Vagina (tissue), 2 donors: ENCODE measurements at regions not wholly inside any gene's neighbourhood (a gene's known extent, or its start where the extent isn't known, plus 50 kb on each side); places are given as distances from the start of the nearest gene placed in this dataset.

Source experiments
- DNase-seq, 2 donors: peaks; one replicate each; pipeline ENCODE4 v3.0.0-alpha.2; 2017; ENCODE audit errors: extremely low spot score in 2 of 2
- H3K27ac ChIP-seq: fragments of 200-600 bp; sonication (generic); one replicate; pipeline ENCODE4 v1.5.1; 2019
- H3K27me3 ChIP-seq: fragments of 200-600 bp; sonication (generic); one replicate; pipeline ENCODE4 v1.5.1; 2019
- H3K36me3 ChIP-seq, 2 donors: fragments of 200-600 bp; sonication (generic); one replicate each; pipeline ENCODE4 v1.5.1; 2017 to 2019
- H3K4me1 ChIP-seq: fragments of 200-600 bp; sonication (generic); one replicate; pipeline ENCODE4 v1.5.1; 2019
- H3K4me3 ChIP-seq, 2 donors: fragments of 200-600 bp; sonication (generic); 1 replicate in 1 of 2; 2 replicates in 1 of 2; pipeline ENCODE4 v1.5.1; 2016 to 2019
- H3K9me3 ChIP-seq: fragments of 200-600 bp; sonication (generic); one replicate; pipeline ENCODE4 v1.5.1; 2019
- POLR2A ChIP-seq, 2 donors: fragments of 450-650 bp; IDR thresholded peaks; one replicate each; pipeline ENCODE4 v1.6.1; 2017; ENCODE audit warnings: antibody characterized with exemption in 2 of 2, mild to moderate bottlenecking in 2 of 2, moderate library complexity in 2 of 2
- POLR2AphosphoS5 ChIP-seq, 2 donors: sonication (generic); formaldehyde crosslinking; IDR thresholded peaks; one replicate each; pipeline ENCODE4 v1.9.0; 2017; ENCODE audit warnings: antibody characterized with exemption in 2 of 2, mild to moderate bottlenecking in 2 of 2, low read depth in 1 of 2; ENCODE audit not compliant: insufficient read depth in 1 of 2
- intact Hi-C: fragments of 100-400 bp; cut with DNase I; formaldehyde crosslinking; loops from one replicate; pipeline ENCODE4 v1.15.1; 2023
- TF ChIP-seq, protein P1 (sequence below), 3 experiments: fragments of 450-650 bp in 2 of 3; fragments of 200-600 bp in 1 of 3; sonication (generic) in 1 of 3; IDR thresholded peaks; one replicate each; pipeline ENCODE4 v1.5.1; 2017 to 2019; ENCODE audit warnings: antibody characterized with exemption in 3 of 3, mild to moderate bottlenecking in 2 of 3, moderate library complexity in 2 of 3

DNA sequence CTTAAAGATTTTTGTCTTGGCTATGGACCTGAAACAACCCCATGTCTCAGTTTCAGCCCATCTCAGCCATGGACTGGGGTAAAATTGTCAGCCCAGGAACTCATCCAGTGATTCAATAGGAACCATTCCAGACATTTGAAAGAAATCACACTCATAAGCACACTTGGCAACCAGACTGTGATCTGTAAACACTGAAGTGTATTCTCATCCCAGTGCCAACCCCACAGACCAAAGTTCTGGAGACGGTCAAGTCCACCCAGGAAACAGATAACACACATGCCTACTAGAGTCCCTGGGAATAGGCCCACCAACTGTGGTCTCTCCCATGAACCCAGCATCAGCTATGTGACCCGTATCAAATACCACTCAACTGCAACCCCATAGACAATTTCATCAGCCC lies 804.6 kb downstream of the TRHDE start:
- no peak for DNase-seq
- Histone ChIP-seq H3K4me1 (no peaks in the 10 kb centered on the region), H3K36me3 (no peaks in the 10 kb centered on the region), H3K27me3 (no peaks in the 10 kb centered on the region), H3K4me3 (no peak overlapping the region), H3K27ac (no peak overlapping the region), H3K9me3 (no peaks in the 10 kb centered on the region)
- TF ChIP-seq POLR2A (IDR thresholded peaks at IDR 0.05): no peak
- TF ChIP-seq, protein P1, sequence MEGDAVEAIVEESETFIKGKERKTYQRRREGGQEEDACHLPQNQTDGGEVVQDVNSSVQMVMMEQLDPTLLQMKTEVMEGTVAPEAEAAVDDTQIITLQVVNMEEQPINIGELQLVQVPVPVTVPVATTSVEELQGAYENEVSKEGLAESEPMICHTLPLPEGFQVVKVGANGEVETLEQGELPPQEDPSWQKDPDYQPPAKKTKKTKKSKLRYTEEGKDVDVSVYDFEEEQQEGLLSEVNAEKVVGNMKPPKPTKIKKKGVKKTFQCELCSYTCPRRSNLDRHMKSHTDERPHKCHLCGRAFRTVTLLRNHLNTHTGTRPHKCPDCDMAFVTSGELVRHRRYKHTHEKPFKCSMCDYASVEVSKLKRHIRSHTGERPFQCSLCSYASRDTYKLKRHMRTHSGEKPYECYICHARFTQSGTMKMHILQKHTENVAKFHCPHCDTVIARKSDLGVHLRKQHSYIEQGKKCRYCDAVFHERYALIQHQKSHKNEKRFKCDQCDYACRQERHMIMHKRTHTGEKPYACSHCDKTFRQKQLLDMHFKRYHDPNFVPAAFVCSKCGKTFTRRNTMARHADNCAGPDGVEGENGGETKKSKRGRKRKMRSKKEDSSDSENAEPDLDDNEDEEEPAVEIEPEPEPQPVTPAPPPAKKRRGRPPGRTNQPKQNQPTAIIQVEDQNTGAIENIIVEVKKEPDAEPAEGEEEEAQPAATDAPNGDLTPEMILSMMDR (IDR thresholded peaks at IDR 0.05): no peak
- no peak for TF ChIP-seq POLR2AphosphoS5 (IDR thresholded peaks at IDR 0.05; ENCODE audit: insufficient read depth in 1 of 2, low read depth in 1 of 2)
- intact Hi-C loops: no loop called here

DNA sequence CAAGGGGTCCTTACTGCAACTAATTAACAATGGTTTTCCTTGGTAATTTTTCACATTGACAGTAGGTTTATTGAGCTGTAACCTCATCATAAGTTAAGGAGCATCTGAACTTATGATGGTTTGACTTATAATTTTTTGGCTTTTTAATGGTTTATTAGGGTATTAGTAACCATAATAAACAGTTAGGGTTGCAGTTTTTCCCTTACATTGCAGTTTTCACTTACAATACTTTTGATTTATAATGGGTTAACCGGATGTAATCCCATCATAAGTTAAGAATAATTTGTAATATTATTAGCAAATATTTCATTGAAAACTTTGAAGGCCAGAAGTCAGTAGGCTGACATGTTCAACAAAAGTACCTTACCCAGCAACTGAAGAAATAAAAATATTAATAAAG lies 811.6 kb downstream of the TRHDE start:
- H3K27me3 ChIP-seq: no peaks in the 10 kb centered on the region
- H3K4me3 ChIP-seq: no peak overlapping the region
- intact Hi-C loops: loop anchor here (5.0 kb wide), 1 partner anchor 779 kb away; no protein-coding TSS in a partner anchor
- no peaks in the 10 kb centered on the region for H3K4me1 ChIP-seq
- H3K9me3 ChIP-seq: no peaks in the 10 kb centered on the region
- TF ChIP-seq POLR2AphosphoS5 (IDR thresholded peaks at IDR 0.05; ENCODE audit: insufficient read depth in 1 of 2, low read depth in 1 of 2) (no peak), POLR2A (IDR thresholded peaks at IDR 0.05) (no peak)
- TF ChIP-seq, protein P1 (IDR thresholded peaks at IDR 0.05): no peak
- no peak overlapping the region for H3K27ac ChIP-seq
- no peak for DNase-seq
- H3K36me3 ChIP-seq: no peaks in the 10 kb centered on the region

DNA sequence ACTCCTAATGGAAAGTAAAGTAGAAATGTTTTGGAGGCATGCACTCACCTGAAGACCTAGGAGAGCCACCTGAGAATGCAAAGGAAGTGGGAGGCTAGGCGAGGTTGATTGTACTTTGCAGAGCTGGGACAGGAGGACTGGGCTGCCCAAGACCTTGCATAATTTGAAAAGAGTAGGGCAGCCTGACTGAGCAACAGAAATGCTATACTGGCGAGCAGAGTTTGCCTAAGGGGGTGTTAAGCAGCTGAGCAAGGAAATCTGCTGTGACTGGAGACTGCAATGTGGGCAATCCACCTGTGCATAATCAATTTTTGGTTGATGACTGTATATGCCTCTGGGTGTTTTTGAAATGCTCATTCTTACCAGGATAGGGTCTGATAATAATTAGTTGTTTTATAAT lies 834.1 kb downstream of the TRHDE start:
- intact Hi-C loops: no loop called here
- Histone ChIP-seq H3K4me1 (no peaks in the 10 kb centered on the region), H3K27me3 (no peaks in the 10 kb centered on the region), H3K36me3 (no peaks in the 10 kb centered on the region), H3K9me3 (no peaks in the 10 kb centered on the region), H3K4me3 (no peak overlapping the region), H3K27ac (no peak overlapping the region)
- DNase-seq: no peak
- no peak for TF ChIP-seq POLR2A (IDR thresholded peaks at IDR 0.05)
- TF ChIP-seq POLR2AphosphoS5 (IDR thresholded peaks at IDR 0.05; ENCODE audit: insufficient read depth in 1 of 2, low read depth in 1 of 2): no peak
- TF ChIP-seq, protein P1 (IDR thresholded peaks at IDR 0.05): no peak

DNA sequence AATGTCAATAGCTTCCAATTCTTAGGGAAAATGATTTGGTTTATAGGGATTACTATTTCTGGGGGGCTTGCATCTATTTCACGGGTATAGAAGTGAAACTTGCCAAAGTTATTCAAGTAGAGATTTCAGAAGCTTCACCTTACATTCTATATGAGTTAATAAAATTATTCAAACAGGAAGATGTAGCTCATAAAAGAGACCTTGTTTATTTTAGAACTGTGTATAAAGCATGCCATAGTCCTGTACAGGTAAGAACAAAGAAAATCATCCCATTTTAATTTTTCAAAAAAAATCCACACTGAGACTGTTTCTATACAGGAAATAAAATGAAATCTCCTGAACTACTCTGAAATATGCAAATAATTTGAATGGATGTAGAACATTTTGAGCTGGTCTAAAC lies 834.7 kb downstream of the TRHDE start:
- no peaks in the 10 kb centered on the region for H3K36me3 ChIP-seq
- no peaks in the 10 kb centered on the region for H3K27me3 ChIP-seq
- DNase-seq: no peak
- H3K27ac ChIP-seq: no peak overlapping the region
- H3K4me3 ChIP-seq: no peak overlapping the region
- H3K9me3 ChIP-seq: no peaks in the 10 kb centered on the region
- TF ChIP-seq POLR2A (IDR thresholded peaks at IDR 0.05) (no peak), POLR2AphosphoS5 (IDR thresholded peaks at IDR 0.05; ENCODE audit: insufficient read depth in 1 of 2, low read depth in 1 of 2) (no peak)
- TF ChIP-seq, protein P1 (IDR thresholded peaks at IDR 0.05): no peak
- intact Hi-C loops: no loop called here
- H3K4me1 ChIP-seq: no peaks in the 10 kb centered on the region

DNA sequence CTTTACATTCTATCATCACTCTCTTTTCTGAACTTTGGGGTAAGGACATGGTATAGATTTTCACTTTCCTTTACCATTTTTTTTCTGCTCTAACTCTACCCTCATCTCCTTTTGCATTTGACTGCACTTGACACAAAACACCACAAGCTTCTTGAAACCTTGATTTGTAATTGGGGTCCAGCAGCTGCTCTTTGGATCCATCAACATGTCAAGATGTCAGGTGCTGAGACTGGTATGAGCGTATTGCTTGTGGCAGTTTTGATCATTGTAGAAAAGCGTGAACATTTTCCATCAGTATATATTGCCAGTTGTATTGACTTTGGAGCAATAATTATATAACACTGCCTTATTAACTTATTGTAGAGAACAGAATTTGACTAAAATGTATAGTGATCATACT lies 838.6 kb downstream of the TRHDE start:
- intact Hi-C loops: no loop called here
- H3K27ac ChIP-seq: no peak overlapping the region
- H3K4me3 ChIP-seq: no peak overlapping the region
- no peaks in the 10 kb centered on the region for H3K9me3 ChIP-seq
- H3K36me3 ChIP-seq: no peaks in the 10 kb centered on the region
- DNase-seq: no peak
- H3K4me1 ChIP-seq: no peaks in the 10 kb centered on the region
- H3K27me3 ChIP-seq: no peaks in the 10 kb centered on the region
- TF ChIP-seq, protein P1 (IDR thresholded peaks at IDR 0.05): no peak
- TF ChIP-seq POLR2A (IDR thresholded peaks at IDR 0.05) (no peak), POLR2AphosphoS5 (IDR thresholded peaks at IDR 0.05; ENCODE audit: insufficient read depth in 1 of 2, low read depth in 1 of 2) (no peak)
